ENCODE measurements at regions not wholly inside any gene's neighbourhood (a gene's known extent, or its start where the extent isn't known, plus 50 kb on each side); places are given as distances from the start of the nearest gene placed in this dataset.

GRCh38 chr10:84676536-84676935 lies 348.1 kb downstream of the CCSER2 start:
- no peak for DNase-seq (ENCODE audit: low read depth)
- TF ChIP-seq MAX (IDR thresholded peaks at IDR 0.05; ENCODE audit: low read depth, low read length) (no peak), MYC (IDR thresholded peaks at IDR 0.05; ENCODE audit: low read depth, low read length) (no peak), CTCF (IDR thresholded peaks at IDR 0.05; ENCODE audit: low read depth, low read length) (no peak), POLR2A (IDR thresholded peaks at IDR 0.05; ENCODE audit: extremely low read depth, insufficient read length) (no peak)
- H3K4me3 ChIP-seq (ENCODE audit: low read depth, low read length): no peak overlapping the region

DNA sequence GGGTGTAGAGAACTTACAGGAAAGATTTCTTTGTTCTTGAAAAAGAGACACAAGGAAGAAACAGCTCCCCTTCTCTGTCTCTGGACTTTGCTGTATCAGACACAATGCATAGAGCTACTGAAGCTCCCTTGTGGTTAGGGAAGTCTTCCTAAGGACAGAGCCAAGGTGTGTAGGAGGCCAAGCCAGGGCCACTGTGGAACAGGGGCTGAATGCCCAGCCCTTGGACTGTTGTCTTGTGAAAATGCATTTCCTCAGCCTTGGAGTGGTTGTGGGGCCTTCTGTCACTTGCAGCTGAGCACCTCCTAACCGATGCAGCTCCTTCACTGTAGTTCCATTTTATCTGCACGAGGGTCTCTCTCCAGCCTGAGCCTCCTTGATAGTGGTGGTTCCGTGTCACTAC lies 353.4 kb downstream of the CCSER2 start:
- no peak overlapping the region for H3K4me3 ChIP-seq (ENCODE audit: low read depth, low read length)
- no peak for DNase-seq (ENCODE audit: low read depth)
- no peak for TF ChIP-seq MYC (IDR thresholded peaks at IDR 0.05; ENCODE audit: low read depth, low read length)
- no peak for TF ChIP-seq MAX (IDR thresholded peaks at IDR 0.05; ENCODE audit: low read depth, low read length)
- no peak for TF ChIP-seq POLR2A (IDR thresholded peaks at IDR 0.05; ENCODE audit: extremely low read depth, insufficient read length)
- TF ChIP-seq CTCF (IDR thresholded peaks at IDR 0.05; ENCODE audit: low read depth, low read length): no peak

- H3K4me3 ChIP-seq (ENCODE audit: low read depth, low read length): no peak overlapping the region
- TF ChIP-seq MAX (IDR thresholded peaks at IDR 0.05; ENCODE audit: low read depth, low read length) (no peak), MYC (IDR thresholded peaks at IDR 0.05; ENCODE audit: low read depth, low read length) (no peak), CTCF (IDR thresholded peaks at IDR 0.05; ENCODE audit: low read depth, low read length) (no peak), POLR2A (IDR thresholded peaks at IDR 0.05; ENCODE audit: extremely low read depth, insufficient read length) (no peak)
- DNase-seq (ENCODE audit: low read depth): no peak
Observed at GRCh38 chr10:84683550-84683949, 355.2 kb downstream of the CCSER2 start.

GRCh38 chr10:84683980-84684740 lies 355.8 kb downstream of the CCSER2 start:
- TF ChIP-seq POLR2A (IDR thresholded peaks at IDR 0.05; ENCODE audit: extremely low read depth, insufficient read length) (no peak), MYC (IDR thresholded peaks at IDR 0.05; ENCODE audit: low read depth, low read length) (no peak), MAX (IDR thresholded peaks at IDR 0.05; ENCODE audit: low read depth, low read length) (no peak), CTCF (IDR thresholded peaks at IDR 0.05; ENCODE audit: low read depth, low read length) (no peak)
- no peak overlapping the region for H3K4me3 ChIP-seq (ENCODE audit: low read depth, low read length)
- DNase-seq (ENCODE audit: low read depth): no peak

GRCh38 chr10:84685047-84685660 lies 356.8 kb downstream of the CCSER2 start:
- TF ChIP-seq MAX (IDR thresholded peaks at IDR 0.05; ENCODE audit: low read depth, low read length) (no peak), POLR2A (IDR thresholded peaks at IDR 0.05; ENCODE audit: extremely low read depth, insufficient read length) (no peak), CTCF (IDR thresholded peaks at IDR 0.05; ENCODE audit: low read depth, low read length) (no peak)
- no peak overlapping the region for H3K4me3 ChIP-seq (ENCODE audit: low read depth, low read length)
- no peak for DNase-seq (ENCODE audit: low read depth)
